ENCODE measurements at regions not wholly inside any gene's neighbourhood (a gene's known extent, or its start where the extent isn't known, plus 50 kb on each side); places are given as distances from the start of the nearest gene placed in this dataset.
A peak's percentile ranks its signal among the peaks of the same experiment; 100 is the strongest.

GRCh38 chr4:60799214-60799613 is 400.9 kb upstream of the ADGRL3 start:
- no peaks in the 10 kb centered on the region for H3K4me1 ChIP-seq
- no peak overlapping the region for H3K27ac ChIP-seq
- no peak for TF ChIP-seq CTCF (IDR thresholded peaks at IDR 0.05)
- H3K4me3 ChIP-seq, result no peak overlapping the region
- no peaks in the 10 kb centered on the region for H3K36me3 ChIP-seq
- H3K9me3 ChIP-seq, result no peaks in the 10 kb centered on the region
- H3K27me3 ChIP-seq, result no peaks in the 10 kb centered on the region
- DNase-seq (ENCODE audit: low spot score), result no peak

- Histone ChIP-seq H3K27me3 (no peaks in the 10 kb centered on the region), H3K36me3 (no peaks in the 10 kb centered on the region), H3K9me3 (no peaks in the 10 kb centered on the region), H3K4me3 (no peak overlapping the region), H3K4me1 (no peaks in the 10 kb centered on the region), H3K27ac (no peak overlapping the region)
- TF ChIP-seq CTCF (IDR thresholded peaks at IDR 0.05), result no peak
- DNase-seq (ENCODE audit: low spot score), result no peak
Measured at GRCh38 chr4:60800701-60801100, 399.4 kb upstream of the ADGRL3 start.

- no peaks in the 10 kb centered on the region for H3K36me3 ChIP-seq
- TF ChIP-seq CTCF (IDR thresholded peaks at IDR 0.05), result peak in 1 of 2 donors; percentile 48
- H3K27me3 ChIP-seq, result no peaks in the 10 kb centered on the region
- H3K9me3 ChIP-seq, result no peaks in the 10 kb centered on the region
- H3K4me3 ChIP-seq, result no peak overlapping the region
- no peak for DNase-seq (ENCODE audit: low spot score)
- H3K27ac ChIP-seq, result no peak overlapping the region
- H3K4me1 ChIP-seq, result no peaks in the 10 kb centered on the region
Measured at GRCh38 chr4:60805500-60806313, 394.4 kb upstream of the ADGRL3 start.

- no peak for TF ChIP-seq CTCF (IDR thresholded peaks at IDR 0.05)
- Histone ChIP-seq H3K36me3 (no peaks in the 10 kb centered on the region), H3K4me1 (no peaks in the 10 kb centered on the region), H3K27me3 (no peaks in the 10 kb centered on the region), H3K9me3 (no peaks in the 10 kb centered on the region), H3K4me3 (no peak overlapping the region), H3K27ac (no peak overlapping the region)
- DNase-seq (ENCODE audit: low spot score), result no peak
Measured at GRCh38 chr4:60808726-60809485, 391.2 kb upstream of the ADGRL3 start.

GRCh38 chr4:60809486-60809800 is 390.7 kb upstream of the ADGRL3 start:
- Histone ChIP-seq H3K36me3 (no peaks in the 10 kb centered on the region), H3K27ac (no peak overlapping the region), H3K4me3 (no peak overlapping the region), H3K4me1 (no peaks in the 10 kb centered on the region), H3K9me3 (no peaks in the 10 kb centered on the region), H3K27me3 (no peaks in the 10 kb centered on the region)
- no peak for DNase-seq (ENCODE audit: low spot score)
- no peak for TF ChIP-seq CTCF (IDR thresholded peaks at IDR 0.05)

Data from right atrium auricular region (tissue), 2 donors.